ENCODE measurements at regions not wholly inside any gene's neighbourhood (a gene's known extent, or its start where the extent isn't known, plus 50 kb on each side); places are given as distances from the start of the nearest gene placed in this dataset.

- TF ChIP-seq CTCF (IDR thresholded peaks at IDR 0.05) (no peak), POLR2A (IDR thresholded peaks at IDR 0.05) (no peak), POLR2AphosphoS5 (IDR thresholded peaks at IDR 0.05; ENCODE audit: insufficient read depth in 1 of 2, low read depth in 1 of 2) (no peak)
These were observed 592.0 kb downstream of the KCNH5 start for GRCh38 chr14:62453226-62453625.

All from vagina (tissue), 2 donors.